RPMI8226 (cell line): ENCODE measurements at regions not wholly inside any gene's neighbourhood (a gene's known extent, or its start where the extent isn't known, plus 50 kb on each side); places are given as distances from the start of the nearest gene placed in this dataset.
A peak's percentile ranks its signal among the peaks of the same experiment; 100 is the strongest.

Source experiments
- DNase-seq: peaks from one replicate; pipeline ENCODE4 v3.0.0-alpha.2; 2015

DNA sequence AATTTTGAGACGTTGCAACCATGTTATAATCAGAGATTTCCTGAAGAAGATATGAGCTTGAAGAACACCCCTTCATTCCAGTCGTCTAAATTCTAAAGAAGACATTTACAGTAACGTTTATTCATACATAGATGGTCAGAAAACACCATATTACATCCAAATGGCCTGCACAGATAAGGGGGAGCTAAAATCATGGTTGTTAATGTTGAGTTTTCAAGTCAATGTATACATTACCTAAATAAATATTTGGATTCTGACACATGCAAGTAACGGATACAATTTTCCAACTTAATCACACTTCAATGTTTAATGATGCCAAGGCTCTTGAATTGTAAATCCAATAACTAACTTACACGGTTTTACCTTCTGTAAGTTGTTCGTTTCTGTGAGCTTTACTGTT, 318.4 kb downstream of the SLC6A15 start:
- DNase-seq, result no peak

DNA sequence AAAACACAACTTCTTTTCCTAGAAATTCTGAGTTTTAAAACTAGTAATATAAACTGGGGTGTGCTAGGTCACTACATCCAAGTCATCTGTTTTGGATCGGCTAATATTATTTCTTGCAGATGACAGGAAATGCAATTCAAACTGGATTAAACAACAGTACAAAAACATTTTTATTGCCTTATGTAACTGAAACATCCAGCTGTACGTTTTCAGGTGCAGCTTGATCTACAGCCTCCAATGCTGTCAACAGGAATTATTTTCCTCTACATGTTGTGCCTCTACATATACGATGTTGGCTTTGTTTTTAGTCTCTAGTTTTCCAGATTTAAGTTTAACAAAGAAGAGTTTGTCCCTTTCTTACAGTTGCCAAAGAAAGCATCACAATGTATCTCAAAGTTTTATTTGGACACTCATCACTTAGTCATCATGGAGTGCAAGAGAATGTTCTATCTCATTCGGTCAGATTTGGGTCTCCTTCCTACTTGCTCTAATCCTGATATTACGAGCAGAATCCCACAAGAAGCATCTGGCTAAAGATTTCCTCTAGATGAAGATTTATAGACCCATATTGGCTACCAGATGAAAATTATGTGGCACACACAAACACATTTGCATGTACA, 326.7 kb downstream of the SLC6A15 start:
- no peak for DNase-seq

DNA sequence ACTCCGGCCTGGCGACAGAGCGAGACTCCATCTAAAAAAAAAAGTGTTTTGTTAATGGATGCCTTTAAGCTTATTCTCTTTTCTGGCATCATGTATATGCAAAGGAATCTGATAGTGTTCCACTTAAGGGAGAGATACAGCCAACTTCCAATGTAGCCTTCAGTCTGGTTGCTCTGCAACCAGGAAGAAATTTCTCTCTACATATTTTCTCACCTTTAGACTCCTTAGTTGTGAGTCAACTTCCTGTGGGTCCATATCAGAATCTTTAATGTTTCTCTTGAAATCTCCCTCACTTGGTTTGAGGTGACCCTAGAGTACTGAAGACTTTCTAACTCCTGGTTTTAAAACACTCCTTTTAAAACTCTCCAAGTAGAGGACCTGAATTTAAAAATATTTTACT, 340.4 kb downstream of the SLC6A15 start:
- DNase-seq, result no peak

DNA sequence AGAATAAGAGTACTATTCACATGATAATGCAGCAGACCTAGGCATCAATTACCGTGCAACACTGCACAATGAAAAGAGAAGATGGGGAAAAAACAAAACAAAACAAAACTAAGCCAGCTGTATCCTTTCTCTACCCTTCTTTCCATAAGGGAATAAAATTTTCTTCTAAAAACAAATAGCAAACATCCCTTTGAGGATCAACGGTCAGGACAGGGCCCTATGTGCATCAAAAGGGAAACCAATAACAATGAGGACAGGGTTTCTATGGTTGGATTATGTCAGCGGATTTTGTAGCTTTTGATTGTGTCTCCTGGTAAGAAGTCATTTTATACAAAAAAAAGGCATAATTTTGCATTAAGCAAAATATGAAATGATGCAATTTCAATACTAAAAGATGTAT, 350.3 kb downstream of the SLC6A15 start:
- DNase-seq, result no peak

DNA sequence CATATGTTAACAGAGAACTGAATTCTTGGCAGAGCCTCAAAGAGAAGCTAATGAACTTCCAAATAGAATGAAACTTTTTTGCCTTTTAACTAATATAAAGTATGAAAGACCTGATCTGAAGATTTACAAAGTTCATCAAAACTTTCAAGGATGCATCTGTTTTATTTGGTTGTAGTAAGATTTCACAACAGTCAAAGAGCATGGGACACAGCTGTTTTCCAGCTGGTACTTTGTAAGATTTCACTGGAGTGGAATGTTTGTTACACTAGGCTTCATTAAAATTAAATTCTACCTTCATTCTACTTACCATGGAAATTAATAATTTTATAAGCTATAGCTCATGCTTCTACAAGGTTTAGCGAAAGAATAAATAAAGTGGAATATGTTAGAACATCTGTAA, 351.2 kb downstream of the SLC6A15 start:
- DNase-seq, result no peak

DNA sequence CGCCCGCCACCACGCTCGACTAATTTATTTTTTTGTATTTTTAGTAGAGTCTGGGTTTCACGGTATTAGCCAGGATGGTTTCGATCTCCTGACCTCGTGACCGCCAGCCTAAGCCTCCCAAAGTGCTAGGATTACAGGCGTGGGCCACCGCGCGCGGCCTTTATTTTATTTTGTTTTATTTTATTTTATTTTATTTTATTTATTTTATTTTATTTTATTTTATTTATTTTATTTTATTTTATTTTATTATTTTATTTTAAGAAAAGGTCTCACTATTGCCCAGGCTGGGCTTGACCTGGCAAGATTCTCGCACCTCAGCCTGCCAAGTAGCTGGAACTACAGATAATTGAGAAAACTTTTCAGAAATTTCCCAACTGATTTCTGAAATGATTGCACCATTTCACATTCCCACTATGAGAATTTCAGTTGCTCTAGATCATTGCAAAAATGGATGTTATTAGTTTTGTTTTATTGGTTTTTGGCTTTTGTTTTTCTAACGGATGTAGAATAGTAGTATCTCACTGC, 358.3 kb downstream of the SLC6A15 start:
- no peak for DNase-seq

DNA sequence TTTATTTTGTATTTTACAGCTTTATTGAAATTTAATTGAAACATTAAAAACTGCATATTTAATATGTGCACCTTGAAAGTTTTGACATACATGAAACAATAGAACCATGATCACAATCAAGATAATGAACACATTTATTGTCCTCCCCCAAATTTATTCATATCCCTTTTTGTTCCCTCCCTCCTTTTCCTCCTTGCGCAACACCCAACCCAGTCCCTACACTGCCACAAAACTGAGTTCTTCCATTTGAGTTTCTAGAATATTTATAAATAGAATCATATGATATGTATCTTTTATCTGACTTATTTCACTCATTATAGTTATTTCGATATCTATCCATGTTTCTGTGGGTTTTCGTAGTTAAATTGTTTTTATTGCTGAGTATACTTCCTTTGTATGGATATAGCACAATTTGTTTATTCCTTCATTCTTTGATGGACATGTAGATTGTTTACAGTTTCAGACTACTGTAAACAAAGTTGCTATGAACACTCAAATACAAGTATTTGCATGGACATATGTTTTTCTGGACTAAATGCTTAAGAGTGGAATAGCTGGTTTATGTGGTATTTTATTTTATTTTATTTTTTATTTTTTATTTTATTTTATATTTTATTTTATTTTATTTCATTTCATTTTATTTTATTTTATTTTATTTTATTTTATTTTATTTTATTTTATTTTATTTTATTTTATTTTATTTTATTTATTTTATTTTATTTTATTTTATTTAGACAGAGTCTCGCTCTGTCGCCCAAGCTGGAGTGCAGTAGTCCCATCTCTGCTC, 359.1 kb downstream of the SLC6A15 start:
- no peak for DNase-seq

DNA sequence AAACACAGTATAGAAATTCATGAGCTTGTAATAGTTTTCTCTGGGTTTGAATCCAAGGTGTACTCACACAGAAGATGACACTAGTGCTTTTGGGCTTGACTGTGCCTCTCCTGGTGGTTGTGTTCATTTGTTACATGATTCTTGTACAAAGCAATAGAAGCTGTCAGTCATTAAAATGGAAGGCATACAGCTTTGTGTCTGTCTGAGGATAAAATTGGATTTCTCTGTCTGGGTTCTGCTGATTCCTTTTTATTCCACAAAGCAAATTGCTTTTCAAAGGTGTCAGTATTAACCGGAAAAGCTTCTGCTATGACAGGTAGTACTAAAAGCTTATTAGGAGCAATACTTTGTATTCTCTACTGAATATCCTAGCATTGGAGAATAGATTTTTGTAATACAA, 361.2 kb downstream of the SLC6A15 start:
- no peak for DNase-seq

DNA sequence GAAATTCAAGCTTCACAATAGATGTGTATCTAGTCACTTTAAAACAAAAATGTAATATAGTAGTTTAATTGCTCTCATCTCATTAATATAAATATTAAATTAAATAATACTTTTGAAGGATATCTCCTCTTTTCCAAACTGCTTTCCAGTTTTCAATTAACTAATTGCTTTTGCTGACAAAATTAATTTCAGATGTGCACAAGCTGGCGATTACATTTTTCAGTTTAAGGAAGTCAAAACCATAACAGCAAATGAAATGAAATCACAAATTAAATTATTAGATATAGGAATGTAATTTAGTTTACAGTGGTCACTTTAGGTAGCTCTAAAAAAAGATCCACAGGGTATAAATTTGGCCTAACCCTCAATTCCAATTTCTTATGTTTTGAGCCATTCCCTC, 362.1 kb downstream of the SLC6A15 start:
- no peak for DNase-seq

DNA sequence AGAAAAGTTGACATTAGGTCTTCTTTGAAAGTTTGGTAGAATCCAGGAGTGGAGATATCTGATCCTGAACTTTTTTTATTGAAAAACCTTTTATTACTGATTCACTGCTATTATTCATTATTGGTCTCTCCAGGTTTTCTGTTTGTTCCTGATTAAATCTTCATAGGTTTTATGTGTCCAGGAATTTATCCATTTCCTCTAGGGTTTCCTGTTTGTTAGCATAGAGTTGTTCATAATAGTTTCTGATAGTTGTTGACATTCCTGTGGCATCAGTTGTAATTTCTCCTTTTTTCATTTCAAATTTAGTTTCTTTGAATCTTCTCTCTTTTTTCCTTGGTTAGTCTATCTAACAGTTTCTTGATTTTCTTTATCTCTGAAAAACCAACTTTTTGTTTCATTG, 370.3 kb downstream of the SLC6A15 start:
- DNase-seq, result no peak

DNA sequence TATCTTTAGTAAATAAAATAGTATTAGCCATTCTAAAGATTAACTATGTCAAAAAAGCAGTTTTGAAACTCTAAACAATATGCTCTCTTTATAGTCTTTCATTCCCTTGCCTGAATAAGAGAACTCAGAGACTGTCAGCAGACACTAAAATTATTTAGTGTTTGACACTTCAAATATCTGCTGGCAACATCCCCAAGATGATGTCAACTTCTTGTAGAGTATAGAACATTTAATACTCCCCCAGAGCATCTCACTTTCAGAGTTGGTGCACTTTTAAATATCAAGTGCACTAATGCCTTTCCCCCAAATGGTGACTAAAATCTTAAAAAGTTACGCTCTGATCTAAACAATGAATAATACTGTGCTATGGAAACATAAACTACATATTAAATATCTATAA, 374.9 kb downstream of the SLC6A15 start:
- DNase-seq, result no peak

DNA sequence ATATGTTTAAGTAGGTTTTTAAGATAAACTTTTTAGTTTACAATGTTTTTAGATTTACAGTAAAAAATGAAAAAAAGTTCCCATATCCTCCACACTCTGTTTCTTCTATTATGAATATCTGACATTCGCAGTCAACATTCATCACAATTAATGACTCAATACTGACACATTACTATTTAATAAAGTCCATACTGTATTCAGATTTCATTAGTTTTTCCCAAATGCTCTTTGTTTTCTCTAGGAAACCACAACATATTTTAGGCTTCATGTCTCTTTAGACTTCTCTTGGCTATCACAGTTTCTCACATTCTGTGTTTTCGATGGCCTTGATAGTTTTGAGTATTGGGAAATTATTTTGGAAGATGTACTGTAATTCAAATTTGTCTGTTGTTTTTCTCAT, 399.8 kb downstream of the SLC6A15 start:
- no peak for DNase-seq

DNA sequence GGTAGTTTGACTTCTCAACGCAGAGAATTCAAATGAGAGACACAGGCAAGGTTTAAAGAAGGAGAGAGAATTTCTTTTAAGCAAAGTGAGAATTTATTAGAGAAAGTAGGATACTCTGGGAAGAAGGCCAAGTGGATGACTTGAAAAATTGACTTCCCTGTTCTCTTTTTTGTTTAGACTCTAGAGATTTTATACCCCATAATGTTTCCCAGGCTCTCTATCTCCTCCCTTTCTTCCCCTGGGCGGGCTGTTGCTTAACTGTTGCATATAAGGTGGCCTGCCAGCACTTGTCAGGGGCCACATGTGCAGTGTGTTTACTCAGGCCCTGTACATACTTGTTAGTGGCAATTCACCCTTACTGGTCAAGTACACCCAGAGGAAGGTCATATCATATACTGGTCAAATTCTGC, 403.7 kb downstream of the SLC6A15 start:
- no peak for DNase-seq

DNA sequence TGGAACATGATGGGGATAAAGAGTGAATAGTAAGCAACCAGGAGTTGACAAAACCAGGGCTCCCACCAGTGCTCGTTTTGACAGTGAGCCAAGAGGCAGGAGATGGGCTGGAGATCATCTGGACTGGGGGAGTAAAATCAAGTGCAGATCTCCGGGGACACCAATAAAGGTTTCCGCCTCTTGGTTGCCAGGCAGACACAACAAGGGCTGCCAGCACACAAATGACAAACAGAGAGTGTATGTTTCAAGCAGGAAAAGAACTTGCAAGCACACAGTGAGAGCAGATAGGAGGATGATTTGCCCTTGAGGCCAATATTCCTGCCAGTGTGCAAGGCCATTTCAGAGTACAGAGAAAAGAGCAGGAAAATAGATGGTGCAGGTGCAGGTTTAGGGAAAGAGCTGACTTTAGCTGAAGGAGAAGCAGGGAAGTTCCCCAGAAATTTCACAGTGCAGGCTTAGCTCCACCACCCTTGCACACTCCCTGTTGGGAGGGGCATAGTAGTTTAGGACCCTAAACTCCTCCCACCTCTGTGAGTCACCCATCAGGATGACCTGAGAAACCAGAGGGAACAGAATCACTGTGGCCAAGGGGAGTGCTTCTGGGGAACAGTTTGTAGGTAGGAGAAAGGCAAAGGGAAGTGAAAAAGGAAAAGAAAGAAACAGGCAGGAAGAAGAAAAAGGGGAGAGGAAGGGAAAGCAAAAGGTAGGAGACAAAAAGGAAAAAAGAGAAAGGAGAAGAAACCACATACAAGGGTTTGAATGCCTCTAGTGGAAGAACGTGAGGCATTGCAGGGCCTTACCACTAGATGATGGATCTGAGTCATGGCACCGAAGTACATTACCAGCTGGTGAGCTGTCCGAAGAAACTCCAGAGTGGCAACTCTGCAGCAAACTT, 404.4 kb downstream of the SLC6A15 start:
- DNase-seq, result peak; percentile 33

DNA sequence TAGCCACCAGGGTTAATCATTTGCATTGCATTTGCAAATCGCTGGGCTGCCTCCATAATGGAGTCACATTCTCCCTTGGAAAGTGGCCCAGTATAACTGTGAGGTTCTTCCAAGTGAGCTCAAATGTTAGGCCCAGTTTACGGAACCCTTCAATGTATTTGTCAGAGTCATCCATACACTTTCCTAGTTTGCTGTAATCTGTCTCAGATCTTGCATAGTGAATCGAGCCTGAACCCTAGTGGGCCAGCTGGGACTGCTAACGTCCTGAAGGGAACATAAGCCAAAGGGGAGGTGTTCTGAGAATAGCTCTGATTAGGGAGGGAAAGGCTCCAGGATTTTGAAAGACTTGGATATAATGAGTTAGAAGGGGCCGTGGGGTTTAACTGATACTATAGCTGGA, 406.3 kb downstream of the SLC6A15 start:
- DNase-seq, result no peak

DNA sequence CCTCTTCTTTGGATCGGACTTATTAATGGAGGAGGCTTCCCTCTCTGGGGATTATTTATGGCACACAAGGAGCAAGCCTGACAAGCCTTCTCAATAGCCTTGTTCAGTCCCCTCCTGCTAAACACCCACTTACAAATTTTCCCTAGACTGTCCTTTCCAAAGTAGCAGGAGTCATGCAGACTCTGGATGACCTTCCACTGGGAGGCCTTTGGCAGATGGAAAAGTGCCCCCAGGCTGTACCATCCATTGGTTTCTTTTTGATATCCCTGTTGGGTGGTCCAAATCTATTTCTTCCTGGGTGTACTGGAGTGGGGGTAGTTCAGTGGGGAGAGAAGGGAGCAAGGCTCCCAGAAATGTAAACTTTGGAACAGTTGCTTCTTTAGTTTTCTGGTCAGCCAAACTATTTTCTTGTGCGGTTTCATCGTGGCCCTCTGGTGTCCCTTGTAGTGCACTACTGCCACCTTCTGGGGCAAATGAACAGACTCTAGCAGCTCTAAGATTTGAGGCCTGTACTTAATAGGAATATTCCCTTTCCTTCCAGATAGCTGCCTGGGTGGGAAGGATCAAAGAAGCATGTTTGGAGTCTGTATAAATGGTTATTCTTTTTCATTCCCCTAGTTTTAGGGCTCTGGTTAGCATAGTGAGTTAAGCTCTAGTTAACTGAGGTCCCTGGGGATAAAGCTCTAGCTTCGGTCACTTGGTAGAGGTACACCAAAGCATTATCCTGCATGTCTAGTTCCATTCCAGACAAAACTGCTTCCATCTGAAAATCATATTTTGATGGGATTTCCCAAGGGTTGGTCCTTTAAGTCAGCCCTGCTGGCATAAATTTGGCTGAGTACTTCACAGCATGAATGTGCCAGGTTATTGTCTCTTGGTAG, 409.5 kb downstream of the SLC6A15 start:
- DNase-seq, result peak; percentile 44

DNA sequence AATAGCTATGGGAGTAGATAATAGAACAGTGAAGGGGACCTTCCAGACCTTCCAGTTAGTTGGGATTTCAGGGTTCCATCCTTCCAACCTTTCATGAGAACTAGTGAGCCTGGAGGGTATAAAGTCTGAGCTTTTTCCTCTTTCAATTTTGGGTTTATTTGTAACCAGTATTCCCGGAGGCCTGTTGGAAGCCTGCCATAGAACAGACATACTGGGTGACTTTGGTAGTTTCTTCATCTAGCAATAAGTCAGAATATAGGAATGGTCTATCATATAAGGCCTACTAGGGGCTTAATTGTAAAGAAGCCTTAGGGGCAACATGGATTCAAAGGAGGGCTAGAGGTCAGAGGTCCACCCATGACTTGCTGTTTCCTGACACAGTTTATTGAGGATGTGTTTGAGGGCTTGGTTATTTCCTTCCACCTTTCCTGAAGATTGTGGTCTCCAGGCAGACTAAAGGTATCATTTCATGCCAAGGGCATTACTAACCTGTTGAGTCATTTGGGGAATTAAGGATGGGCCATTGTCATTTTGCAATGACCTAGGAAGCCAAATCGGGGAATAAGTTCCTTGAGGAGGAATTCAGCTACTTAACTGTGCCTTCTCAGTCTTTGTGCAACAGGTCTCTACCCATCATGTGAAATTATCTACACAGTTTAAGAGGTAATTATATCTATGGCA, 410.3 kb downstream of the SLC6A15 start:
- no peak for DNase-seq

DNA sequence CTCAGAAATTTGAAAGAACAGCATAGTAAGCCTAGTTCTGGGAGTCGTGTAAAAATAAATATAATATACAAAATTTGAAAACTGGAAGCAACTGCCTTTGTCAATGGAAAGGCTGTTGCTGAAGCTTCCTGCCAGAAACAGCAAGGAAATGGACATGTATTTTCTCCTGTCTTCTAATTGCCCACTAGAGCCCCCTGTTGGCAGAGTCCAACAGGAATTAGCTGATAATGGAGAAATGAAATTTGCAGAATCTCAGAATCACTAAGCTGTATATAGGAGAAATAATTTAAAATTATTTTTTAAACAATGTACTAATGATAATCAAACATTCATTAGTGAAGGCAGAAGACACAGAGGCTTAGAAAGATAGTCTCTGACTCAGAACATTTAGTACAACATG, 414.8 kb downstream of the SLC6A15 start:
- peak; percentile 14 for DNase-seq

DNA sequence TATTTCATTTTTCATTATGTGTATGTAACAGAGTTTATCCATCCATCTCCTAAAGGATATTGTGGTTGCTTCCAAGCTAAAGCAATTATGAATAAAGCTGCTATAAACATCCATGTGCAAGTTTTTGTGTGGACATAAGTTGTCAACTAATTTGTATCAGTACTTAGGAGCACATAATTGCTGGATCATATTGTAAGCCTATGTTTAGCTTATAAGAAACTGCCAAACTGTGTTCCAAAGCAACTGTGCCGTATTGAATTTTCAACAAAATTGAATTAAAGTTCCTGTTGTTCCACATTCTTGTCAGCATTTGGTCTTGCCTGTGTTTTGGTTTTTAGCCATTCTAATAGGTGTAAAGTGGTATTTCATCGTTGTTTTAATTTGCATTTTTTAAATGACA, 416.9 kb downstream of the SLC6A15 start:
- no peak for DNase-seq

DNA sequence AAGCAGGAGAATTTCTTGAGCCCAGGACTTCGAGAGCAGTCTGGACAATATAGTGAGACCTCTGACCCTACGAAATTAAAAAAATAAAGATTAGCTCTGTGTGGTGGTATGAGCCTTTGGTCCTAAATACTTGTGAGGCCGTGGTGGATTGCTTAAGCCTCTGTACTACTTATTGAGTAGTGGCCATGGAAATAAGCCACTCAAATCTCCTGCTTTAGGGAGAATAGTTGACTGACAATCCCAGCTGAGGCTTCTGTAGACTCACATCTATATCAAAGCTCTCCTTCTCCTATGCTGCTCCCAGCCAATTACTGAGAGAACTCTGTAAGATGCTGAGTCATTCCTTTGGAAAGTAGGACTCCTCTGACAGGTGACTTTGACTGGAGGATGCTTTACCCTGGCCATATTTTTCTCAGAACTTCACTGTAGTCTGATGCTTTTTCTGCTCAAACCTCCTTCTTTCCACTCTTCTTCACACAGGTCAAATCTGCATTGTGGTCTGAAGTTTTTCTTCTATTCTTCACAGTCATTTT, 420.2 kb downstream of the SLC6A15 start:
- DNase-seq, result no peak

DNA sequence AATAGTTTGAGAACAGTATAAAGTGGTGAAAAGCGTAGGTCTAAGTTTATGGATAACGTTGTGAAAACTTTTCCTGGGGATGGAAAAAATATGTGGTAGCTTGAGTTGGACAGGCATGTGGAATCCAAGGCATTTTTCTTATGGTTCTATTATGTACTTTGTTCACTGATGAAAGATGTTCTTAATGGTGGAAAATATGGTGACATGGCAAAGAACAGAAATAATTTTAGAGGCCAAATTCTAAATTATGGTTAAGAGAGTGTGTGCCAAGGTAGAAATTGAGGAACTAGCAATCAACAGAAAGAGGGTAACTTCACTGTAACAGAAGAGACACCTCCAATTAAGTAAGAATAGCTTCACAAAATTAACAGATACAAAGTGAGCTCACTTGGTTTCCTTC, 427.8 kb downstream of the SLC6A15 start:
- DNase-seq, result no peak

DNA sequence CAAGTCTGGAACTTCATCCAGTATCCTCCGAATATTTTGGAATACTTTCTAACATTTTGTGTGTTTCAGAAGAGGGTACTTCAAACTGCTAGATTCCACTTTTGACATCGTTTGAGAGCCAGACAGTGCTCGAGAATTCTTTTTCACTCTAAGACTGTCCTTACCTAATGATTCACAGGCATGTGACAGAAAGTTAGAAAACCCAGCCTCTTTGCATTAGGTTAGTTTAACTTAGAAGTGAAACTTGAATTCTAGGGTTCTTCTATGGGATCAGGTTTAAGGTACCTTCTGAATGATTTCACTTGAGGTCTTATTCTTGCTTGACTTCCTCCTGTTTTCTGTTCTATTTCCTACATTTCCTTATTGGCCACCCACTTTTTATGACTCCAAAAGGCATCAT, 431.8 kb downstream of the SLC6A15 start:
- no peak for DNase-seq
